Coronary artery (tissue), 2 donors: ENCODE measurements at regions not wholly inside any gene's neighbourhood (a gene's known extent, or its start where the extent isn't known, plus 50 kb on each side); places are given as distances from the start of the nearest gene placed in this dataset.

Experiments
- DNase-seq: peaks from one replicate; pipeline ENCODE4 v3.0.0-alpha.2; 2017; ENCODE audit warnings: low spot score
- H3K27ac ChIP-seq, 2 donors: fragments of 200-600 bp; sonication (generic); one replicate each; pipeline ENCODE4 v1.5.1; 2016 to 2019
- H3K4me3 ChIP-seq: fragments of 200-600 bp; sonication (generic); 2 replicates; pipeline ENCODE4 v1.5.1; 2016; ENCODE audit warnings: mild to moderate bottlenecking, moderate library complexity
- CTCF ChIP-seq: fragments of 200-600 bp; sonication (generic); IDR thresholded peaks from one replicate; pipeline ENCODE4 v1.5.1; 2019; ENCODE audit warnings: antibody characterized with exemption

- DNase-seq = no peak
- Histone ChIP-seq H3K4me3 (no peak overlapping the region), H3K27ac (no peak overlapping the region)
- no peak for TF ChIP-seq CTCF
Measured at GRCh38 chr4:79850626-79851025, 222.4 kb downstream of the ANTXR2 start.

GRCh38 chr4:79848329-79848728 is 224.7 kb downstream of the ANTXR2 start:
- DNase-seq = no peak
- Histone ChIP-seq H3K4me3 (no peak overlapping the region), H3K27ac (no peak overlapping the region)
- TF ChIP-seq CTCF = no peak

GRCh38 chr4:79847411-79847810 is 225.6 kb downstream of the ANTXR2 start:
- Histone ChIP-seq H3K4me3 (no peak overlapping the region), H3K27ac (no peak overlapping the region)
- DNase-seq = no peak
- no peak for TF ChIP-seq CTCF

GRCh38 chr4:79842162-79842561 is 230.9 kb downstream of the ANTXR2 start:
- H3K27ac ChIP-seq = no peak overlapping the region
- no peak for DNase-seq
- no peak for TF ChIP-seq CTCF
- H3K4me3 ChIP-seq = no peak overlapping the region

GRCh38 chr4:79833857-79834256 is 239.2 kb downstream of the ANTXR2 start:
- H3K4me3 ChIP-seq = no peak overlapping the region
- DNase-seq = no peak
- TF ChIP-seq CTCF = no peak

GRCh38 chr4:79831701-79832514 is 241.1 kb downstream of the ANTXR2 start:
- DNase-seq = no peak
- no peak overlapping the region for H3K27ac ChIP-seq
- TF ChIP-seq CTCF = no peak
- H3K4me3 ChIP-seq = no peak overlapping the region

More at GRCh38 chr4:79833857-79834256, 239.2 kb downstream of the ANTXR2 start:
- H3K27ac ChIP-seq = no peak overlapping the region

GRCh38 chr4:79831119-79831528 is 241.9 kb downstream of the ANTXR2 start:
- TF ChIP-seq CTCF = no peak
- no peak for DNase-seq
- H3K27ac ChIP-seq = no peak overlapping the region
- H3K4me3 ChIP-seq = no peak overlapping the region
